GM18907 (cell line): ENCODE measurements at regions not wholly inside any gene's neighbourhood (a gene's known extent, or its start where the extent isn't known, plus 50 kb on each side); places are given as distances from the start of the nearest gene placed in this dataset.
"Not testable (repeated sequence)": the region's sequence is repeated elsewhere in the genome, so short reads cannot be mapped to it uniquely, and the experiment has no call there.

Experiments used
- ATAC-seq: cut with Tn5 transposase; IDR thresholded peaks from one replicate; pipeline ENCODE4 v1.9.1; 2021; ENCODE audit warnings: mild to moderate bottlenecking, moderate library complexity; ENCODE audit not compliant: unreplicated experiment

- no peak for ATAC-seq
Observed at GRCh38 chr7:124257638-124258308, 224.9 kb upstream of the TMEM229A start.

GRCh38 chr7:124255041-124255655 lies 222.3 kb upstream of the TMEM229A start:
- ATAC-seq, result no peak

- ATAC-seq, result no peak
Observed at GRCh38 chr7:124254396-124254795, 221.5 kb upstream of the TMEM229A start.

GRCh38 chr7:124251636-124252035 lies 218.8 kb upstream of the TMEM229A start:
- no peak for ATAC-seq

GRCh38 chr7:124250297-124251034 lies 217.6 kb upstream of the TMEM229A start:
- ATAC-seq, result no peak

- ATAC-seq, result no peak
Observed at GRCh38 chr7:124247691-124248090, 214.8 kb upstream of the TMEM229A start.

- ATAC-seq, result no peak
Observed at GRCh38 chr7:124246262-124246863, 213.5 kb upstream of the TMEM229A start.

GRCh38 chr7:124244469-124244868 lies 211.6 kb upstream of the TMEM229A start:
- not testable (repeated sequence) for ATAC-seq

GRCh38 chr7:124219681-124220080 lies 186.8 kb upstream of the TMEM229A start:
- no peak for ATAC-seq

- no peak for ATAC-seq
Observed at GRCh38 chr7:124208642-124209041, 175.8 kb upstream of the TMEM229A start.

GRCh38 chr7:124208173-124208572 lies 175.3 kb upstream of the TMEM229A start:
- no peak for ATAC-seq

GRCh38 chr7:124205526-124205925 lies 172.7 kb upstream of the TMEM229A start:
- no peak for ATAC-seq

GRCh38 chr7:124202546-124202945 lies 169.7 kb upstream of the TMEM229A start:
- no peak for ATAC-seq

- ATAC-seq, result no peak
Observed at GRCh38 chr7:124201768-124202349, 169.0 kb upstream of the TMEM229A start.

GRCh38 chr7:124196519-124196918 lies 163.7 kb upstream of the TMEM229A start:
- ATAC-seq, result no peak

- ATAC-seq, result no peak
Observed at GRCh38 chr7:124192885-124193284, 160.0 kb upstream of the TMEM229A start.

- no peak for ATAC-seq
Observed at GRCh38 chr7:124191713-124192112, 158.8 kb upstream of the TMEM229A start.

- no peak for ATAC-seq
Observed at GRCh38 chr7:124191030-124191429, 158.2 kb upstream of the TMEM229A start.

- no peak for ATAC-seq
Observed at GRCh38 chr7:124188576-124188975, 155.7 kb upstream of the TMEM229A start.

GRCh38 chr7:124187962-124188361 lies 155.1 kb upstream of the TMEM229A start:
- no peak for ATAC-seq

GRCh38 chr7:124183649-124184048 lies 150.8 kb upstream of the TMEM229A start:
- no peak for ATAC-seq
